ENCODE measurements at regions not wholly inside any gene's neighbourhood (a gene's known extent, or its start where the extent isn't known, plus 50 kb on each side); places are given as distances from the start of the nearest gene placed in this dataset.
"Not testable (repeated sequence)": the region's sequence is repeated elsewhere in the genome, so short reads cannot be mapped to it uniquely, and the experiment has no call there.

GRCh38 chr13:58379221-58379620 is 747.7 kb downstream of the PCDH17 start:
- no peak for DNase-seq

DNA sequence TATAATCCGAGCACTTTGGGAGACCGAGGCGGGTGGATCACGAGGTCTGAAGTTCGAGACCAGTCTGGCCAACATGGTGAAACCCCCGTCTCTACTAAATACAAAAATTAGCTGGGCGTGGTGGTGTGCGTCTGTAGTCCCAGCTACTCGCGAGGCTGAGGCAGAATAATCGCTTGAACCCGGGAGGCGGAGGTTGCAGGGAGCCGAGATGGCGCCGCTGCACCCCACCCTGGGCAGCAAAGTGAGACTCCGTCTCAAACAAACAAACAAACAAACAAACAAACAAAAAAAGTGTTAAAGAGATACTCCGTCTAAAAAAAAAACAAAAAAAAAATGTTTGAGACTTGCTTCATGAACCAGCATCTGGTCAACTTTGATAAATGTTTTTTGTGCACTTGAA is 753.8 kb downstream of the PCDH17 start:
- DNase-seq: not testable (repeated sequence)

DNA sequence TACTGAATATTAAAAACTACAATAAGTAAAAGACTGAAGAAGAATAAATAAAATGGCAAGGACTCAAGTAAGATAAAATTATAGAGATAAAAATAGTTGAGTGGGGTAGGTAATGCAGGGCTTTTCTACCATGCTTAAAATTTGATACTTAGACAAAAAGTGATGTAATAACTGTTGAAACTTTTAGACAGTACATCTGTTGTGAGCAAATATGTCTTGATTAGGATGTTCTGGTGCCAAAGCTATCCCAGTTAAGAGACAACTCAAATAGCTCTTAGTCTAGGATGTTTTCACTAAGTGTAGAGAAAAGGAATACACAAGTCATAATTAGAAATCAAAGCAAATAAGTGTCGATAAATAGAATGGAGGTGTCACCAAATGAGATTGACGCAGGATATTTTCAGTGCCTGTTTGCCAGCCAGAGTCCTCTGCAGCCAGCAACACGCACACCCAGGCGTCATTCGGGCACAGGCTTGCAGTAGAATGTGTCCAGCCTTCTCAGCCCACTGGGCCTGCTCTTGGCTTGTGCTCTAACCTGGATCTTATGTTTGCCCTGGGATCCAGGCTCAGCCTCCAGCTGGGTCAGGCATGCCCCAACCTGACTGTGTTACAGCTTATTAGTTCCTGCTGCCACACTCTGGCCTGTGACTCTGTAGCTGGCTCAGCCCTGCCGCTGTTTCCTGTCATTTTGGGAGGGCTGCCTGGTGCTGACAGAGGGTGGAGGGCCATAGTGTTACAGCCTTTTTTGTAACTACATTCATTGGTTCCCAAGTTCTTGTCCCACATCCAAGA is 766.2 kb downstream of the PCDH17 start:
- no peak for DNase-seq

- no peak for DNase-seq
Measured at GRCh38 chr13:58399263-58399662, 767.7 kb downstream of the PCDH17 start.

- no peak for DNase-seq
Measured at GRCh38 chr13:58406545-58406944, 775.0 kb downstream of the PCDH17 start.

- DNase-seq: no peak
Measured at GRCh38 chr13:58429917-58430316, 798.4 kb downstream of the PCDH17 start.

DNA sequence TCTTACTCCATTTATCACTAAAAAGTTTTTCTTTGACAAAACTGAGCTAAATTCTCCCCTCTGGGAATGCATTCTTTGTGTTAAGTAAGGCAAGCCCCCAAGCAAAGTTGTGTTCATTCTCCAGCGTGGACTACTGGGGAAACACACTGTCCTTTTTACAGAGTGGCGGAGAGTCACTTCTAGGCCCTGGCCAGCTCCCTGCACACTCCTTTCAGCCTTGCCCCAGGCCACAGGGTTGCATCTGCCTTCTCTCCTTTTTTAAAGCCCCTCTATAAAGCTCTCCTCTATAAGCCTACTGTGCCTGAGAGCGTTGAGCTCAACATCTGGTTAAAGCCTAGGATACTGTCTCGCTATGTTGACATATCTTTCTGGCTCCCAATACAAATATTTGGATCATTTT is 803.4 kb downstream of the PCDH17 start:
- no peak for DNase-seq

- no peak for DNase-seq
Measured at GRCh38 chr13:58437427-58437826, 805.9 kb downstream of the PCDH17 start.

- DNase-seq: no peak
Measured at GRCh38 chr13:58446979-58447378, 815.4 kb downstream of the PCDH17 start.

GRCh38 chr13:58452123-58452623 is 820.6 kb downstream of the PCDH17 start:
- DNase-seq: no peak

GRCh38 chr13:58455094-58455493 is 823.5 kb downstream of the PCDH17 start:
- no peak for DNase-seq

DNA sequence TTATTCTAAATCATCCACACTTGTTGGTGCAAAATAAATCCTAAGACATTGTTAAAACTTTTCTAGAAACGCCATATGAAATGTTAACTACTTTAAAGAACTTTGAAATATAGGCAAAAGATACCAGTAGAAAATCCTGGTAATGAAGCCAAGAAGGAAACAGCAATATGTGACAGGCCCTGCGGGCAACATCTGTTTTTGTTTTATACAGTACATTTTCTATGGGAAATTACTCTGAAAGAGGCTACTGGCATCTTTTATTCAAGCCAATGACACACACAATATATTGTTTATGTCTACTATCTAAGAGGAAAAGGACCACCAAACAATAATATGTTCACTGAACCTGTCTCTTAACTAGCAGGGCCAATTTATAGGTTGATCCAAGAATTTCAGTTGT is 829.7 kb downstream of the PCDH17 start:
- no peak for DNase-seq

- DNase-seq: no peak
Measured at GRCh38 chr13:58463841-58464240, 832.3 kb downstream of the PCDH17 start.

GRCh38 chr13:58467176-58467575 is 835.6 kb downstream of the PCDH17 start:
- DNase-seq: no peak

- DNase-seq: no peak
Measured at GRCh38 chr13:58472483-58472882, 840.9 kb downstream of the PCDH17 start.

GRCh38 chr13:58474581-58474980 is 843.0 kb downstream of the PCDH17 start:
- no peak for DNase-seq

GRCh38 chr13:58476206-58476918 is 844.8 kb downstream of the PCDH17 start:
- DNase-seq: no peak

GRCh38 chr13:58478858-58479257 is 847.3 kb downstream of the PCDH17 start:
- DNase-seq: no peak

GRCh38 chr13:58480061-58480460 is 848.5 kb downstream of the PCDH17 start:
- no peak for DNase-seq

GRCh38 chr13:58488251-58488650 is 856.7 kb downstream of the PCDH17 start:
- no peak for DNase-seq

DNA sequence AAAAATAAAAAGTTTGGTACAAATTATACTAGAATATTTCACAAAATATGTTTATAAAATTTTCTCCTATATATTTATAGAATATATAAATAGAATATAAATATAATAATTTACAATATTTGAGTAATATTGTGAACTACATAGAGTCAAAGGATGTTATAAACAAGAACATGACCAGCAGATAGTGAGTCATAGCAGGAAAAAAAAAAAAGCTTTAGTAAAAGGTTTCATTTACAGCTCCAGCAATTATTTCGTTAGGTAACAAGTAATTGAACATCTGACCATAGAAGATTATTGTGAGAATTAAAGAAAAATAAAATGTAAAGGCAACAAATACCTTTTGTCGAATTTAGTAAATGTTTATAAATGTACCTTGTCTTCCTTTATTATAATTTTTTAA is 864.1 kb downstream of the PCDH17 start:
- DNase-seq: no peak

- DNase-seq: no peak
Measured at GRCh38 chr13:58500938-58501337, 869.4 kb downstream of the PCDH17 start.

GRCh38 chr13:58504202-58504700 is 872.7 kb downstream of the PCDH17 start:
- not testable (repeated sequence) for DNase-seq

Data from MV-4-11 (cell line).